AG04449 (cell line): ENCODE measurements at regions not wholly inside any gene's neighbourhood (a gene's known extent, or its start where the extent isn't known, plus 50 kb on each side); places are given as distances from the start of the nearest gene placed in this dataset.

Source experiments
- CTCF ChIA-PET: fragments of 350-600 bp; formaldehyde crosslinking; extraction: SDS; loops from one replicate; lab custom pipeline; 2021; ENCODE audit warnings: antibody characterized with exemption; lab: Yijun Ruan, JAX
- POLR2A ChIA-PET: fragments of 400-600, 350-600 bp; formaldehyde crosslinking; extraction: SDS; loops from one replicate; lab custom pipeline; 2020; ENCODE audit warnings: antibody characterized with exemption, inconsistent platforms; lab: Yijun Ruan, JAX
- DNase-seq: peaks from one replicate; pipeline ENCODE4 v3.0.0-alpha.2; 2010; ENCODE audit warnings: low read depth, low spot score
- H3K4me3 ChIP-seq: 2 replicates; pipeline ENCODE4 v1.5.1; 2011; ENCODE audit warnings: low read depth, mild to moderate bottlenecking, control low read depth, low read length
- TF ChIP-seq, protein P1 (sequence below): IDR thresholded peaks from one replicate; pipeline ENCODE4 v1.5.1; 2011; ENCODE audit warnings: mild to moderate bottlenecking, moderate library complexity, low read length, control low read depth, inconsistent platforms; ENCODE audit not compliant: insufficient read depth; ENCODE audit errors: missing control alignments

DNA sequence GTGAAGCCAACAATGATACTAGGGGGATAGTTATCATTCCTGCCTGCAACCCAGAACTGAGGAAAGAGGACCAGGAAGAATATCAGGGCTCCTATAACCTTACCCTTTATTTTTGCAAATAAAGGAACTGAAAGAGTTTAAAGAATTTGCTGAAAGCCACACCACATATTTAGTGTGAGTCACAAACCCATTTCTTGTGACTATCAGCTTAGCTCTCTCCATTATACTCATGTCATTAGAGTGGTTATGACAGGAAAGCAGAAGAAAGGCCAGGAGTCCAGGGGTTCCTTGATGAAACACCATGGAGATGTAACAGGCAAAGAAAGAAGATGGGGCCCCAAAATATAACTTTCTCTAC is 141.1 kb upstream of the SAMSN1 start:
- no peak for DNase-seq
- POLR2A ChIA-PET = no interaction called here
- TF ChIP-seq, protein P1, sequence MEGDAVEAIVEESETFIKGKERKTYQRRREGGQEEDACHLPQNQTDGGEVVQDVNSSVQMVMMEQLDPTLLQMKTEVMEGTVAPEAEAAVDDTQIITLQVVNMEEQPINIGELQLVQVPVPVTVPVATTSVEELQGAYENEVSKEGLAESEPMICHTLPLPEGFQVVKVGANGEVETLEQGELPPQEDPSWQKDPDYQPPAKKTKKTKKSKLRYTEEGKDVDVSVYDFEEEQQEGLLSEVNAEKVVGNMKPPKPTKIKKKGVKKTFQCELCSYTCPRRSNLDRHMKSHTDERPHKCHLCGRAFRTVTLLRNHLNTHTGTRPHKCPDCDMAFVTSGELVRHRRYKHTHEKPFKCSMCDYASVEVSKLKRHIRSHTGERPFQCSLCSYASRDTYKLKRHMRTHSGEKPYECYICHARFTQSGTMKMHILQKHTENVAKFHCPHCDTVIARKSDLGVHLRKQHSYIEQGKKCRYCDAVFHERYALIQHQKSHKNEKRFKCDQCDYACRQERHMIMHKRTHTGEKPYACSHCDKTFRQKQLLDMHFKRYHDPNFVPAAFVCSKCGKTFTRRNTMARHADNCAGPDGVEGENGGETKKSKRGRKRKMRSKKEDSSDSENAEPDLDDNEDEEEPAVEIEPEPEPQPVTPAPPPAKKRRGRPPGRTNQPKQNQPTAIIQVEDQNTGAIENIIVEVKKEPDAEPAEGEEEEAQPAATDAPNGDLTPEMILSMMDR = no peak
- no peak overlapping the region for H3K4me3 ChIP-seq
- CTCF ChIA-PET = no interaction called here

DNA sequence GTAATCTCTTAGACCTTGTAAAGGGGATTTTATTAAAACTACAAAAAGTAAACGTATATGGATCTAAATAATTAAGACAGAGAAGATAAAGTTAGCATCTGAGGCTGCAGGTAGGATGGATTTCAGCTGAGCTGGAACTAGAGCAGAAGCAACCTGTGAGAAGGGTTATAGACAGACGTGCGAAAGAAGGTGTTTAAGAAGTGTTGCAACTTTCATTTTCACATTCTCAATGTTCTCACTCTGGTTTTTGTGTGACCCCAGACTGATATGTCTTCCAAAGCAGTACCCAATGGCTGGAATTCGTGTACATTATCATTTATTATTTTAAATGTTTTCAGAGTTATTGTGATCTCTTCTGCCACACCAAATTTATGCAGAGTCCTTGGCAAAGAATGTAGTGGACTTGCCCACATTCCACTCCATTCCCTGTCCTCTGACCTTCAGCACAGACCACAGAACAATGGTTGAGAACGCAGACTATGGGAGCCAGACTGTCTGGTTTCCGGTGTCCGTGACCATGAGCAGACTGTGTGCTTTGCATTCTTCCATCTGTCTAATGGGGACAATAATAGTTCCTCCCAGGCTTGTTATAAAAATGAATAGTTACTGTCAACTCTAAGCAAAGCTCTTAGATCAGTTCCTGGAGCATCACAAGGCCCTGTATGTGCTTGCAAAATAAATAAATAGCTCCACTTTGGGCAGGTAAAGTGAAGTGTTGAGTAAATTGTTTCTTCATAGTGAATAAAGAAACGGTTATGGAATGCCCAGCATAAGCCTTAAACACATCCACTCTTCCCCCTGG is 140.6 kb upstream of the SAMSN1 start:
- DNase-seq = no peak
- ChIA-PET POLR2A (no interaction called here), CTCF (no interaction called here)
- TF ChIP-seq, protein P1 = no peak
- no peak overlapping the region for H3K4me3 ChIP-seq

- ChIA-PET POLR2A (no interaction called here), CTCF (no interaction called here)
- TF ChIP-seq, protein P1 = no peak
- no peak overlapping the region for H3K4me3 ChIP-seq
- no peak for DNase-seq
Measured at GRCh38 chr21:14685568-14685967, 139.5 kb upstream of the SAMSN1 start.

DNA sequence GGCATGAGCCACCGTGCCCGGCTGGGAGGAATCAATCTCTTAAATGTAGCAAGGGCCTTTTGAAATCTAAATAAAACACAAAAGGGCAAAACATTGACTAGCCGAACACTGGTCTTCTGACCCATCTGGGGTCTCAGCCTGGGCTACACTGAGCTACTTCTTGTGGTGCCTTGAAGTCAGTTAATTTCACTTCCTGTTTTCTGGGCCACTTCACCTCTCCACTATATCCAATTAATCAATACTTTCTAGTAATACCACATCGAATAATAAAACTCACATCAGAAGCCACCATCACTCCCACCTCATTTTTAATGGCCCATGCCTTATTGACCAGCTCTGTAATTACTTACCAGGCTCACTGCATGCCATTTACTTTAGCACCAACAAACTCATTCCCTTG is 138.0 kb upstream of the SAMSN1 start:
- no peak overlapping the region for H3K4me3 ChIP-seq
- TF ChIP-seq, protein P1 = no peak
- POLR2A ChIA-PET = no interaction called here
- CTCF ChIA-PET = no interaction called here
- DNase-seq = no peak

GRCh38 chr21:14683063-14683462 is 136.9 kb upstream of the SAMSN1 start:
- TF ChIP-seq, protein P1 = no peak
- CTCF ChIA-PET = no interaction called here
- POLR2A ChIA-PET = no interaction called here

GRCh38 chr21:14678973-14679574 is 133.0 kb upstream of the SAMSN1 start:
- TF ChIP-seq, protein P1 = no peak
- ChIA-PET CTCF (no interaction called here), POLR2A (no interaction called here)
- no peak for DNase-seq
- no peak overlapping the region for H3K4me3 ChIP-seq

More at GRCh38 chr21:14683063-14683462, 136.9 kb upstream of the SAMSN1 start:
- no peak overlapping the region for H3K4me3 ChIP-seq
- DNase-seq = no peak
